ENCODE measurements at regions not wholly inside any gene's neighbourhood (a gene's known extent, or its start where the extent isn't known, plus 50 kb on each side); places are given as distances from the start of the nearest gene placed in this dataset.

GRCh38 chr11:92384802-92385201, 160.2 kb downstream of the FAT3 start:
- TF ChIP-seq, protein P1, sequence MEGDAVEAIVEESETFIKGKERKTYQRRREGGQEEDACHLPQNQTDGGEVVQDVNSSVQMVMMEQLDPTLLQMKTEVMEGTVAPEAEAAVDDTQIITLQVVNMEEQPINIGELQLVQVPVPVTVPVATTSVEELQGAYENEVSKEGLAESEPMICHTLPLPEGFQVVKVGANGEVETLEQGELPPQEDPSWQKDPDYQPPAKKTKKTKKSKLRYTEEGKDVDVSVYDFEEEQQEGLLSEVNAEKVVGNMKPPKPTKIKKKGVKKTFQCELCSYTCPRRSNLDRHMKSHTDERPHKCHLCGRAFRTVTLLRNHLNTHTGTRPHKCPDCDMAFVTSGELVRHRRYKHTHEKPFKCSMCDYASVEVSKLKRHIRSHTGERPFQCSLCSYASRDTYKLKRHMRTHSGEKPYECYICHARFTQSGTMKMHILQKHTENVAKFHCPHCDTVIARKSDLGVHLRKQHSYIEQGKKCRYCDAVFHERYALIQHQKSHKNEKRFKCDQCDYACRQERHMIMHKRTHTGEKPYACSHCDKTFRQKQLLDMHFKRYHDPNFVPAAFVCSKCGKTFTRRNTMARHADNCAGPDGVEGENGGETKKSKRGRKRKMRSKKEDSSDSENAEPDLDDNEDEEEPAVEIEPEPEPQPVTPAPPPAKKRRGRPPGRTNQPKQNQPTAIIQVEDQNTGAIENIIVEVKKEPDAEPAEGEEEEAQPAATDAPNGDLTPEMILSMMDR (conservative IDR thresholded peaks at IDR 0.05 in 1 of 2, IDR thresholded peaks at IDR 0.05 in 1 of 2; ENCODE audit: low read depth in 1 of 2, low read length in 2 of 2), result no peak
- no peak for TF ChIP-seq EZH2 (IDR thresholded peaks at IDR 0.05; ENCODE audit: low read length, missing control alignments)
